OCI-LY7 (cell line): ENCODE measurements at regions not wholly inside any gene's neighbourhood (a gene's known extent, or its start where the extent isn't known, plus 50 kb on each side); places are given as distances from the start of the nearest gene placed in this dataset.

ENCODE experiments used
- BruUV-seq: library from RNA; stranded (reverse); fragments of 400-500 nt; replicated peaks from 2 replicates; lab custom pipeline; 2021; lab: Mats Ljungman, UMichigan
- CTCF ChIA-PET: fragments of 300-600 bp; sonication (Branson Sonifier 250); formaldehyde crosslinking; loops from one replicate; lab custom pipeline; 2022; ENCODE audit warnings: antibody characterized with exemption; ENCODE audit not compliant: unreplicated experiment; lab: Charles Lee
- POLR2A ChIA-PET: fragments of 300-600 bp; sonication (Branson Sonifier 250); formaldehyde crosslinking; loops from one replicate; lab custom pipeline; 2022; ENCODE audit warnings: antibody characterized with exemption; lab: Charles Lee
- DNase-seq: peaks from one replicate; pipeline ENCODE4 v3.0.0-alpha.2; 2015; ENCODE audit warnings: low spot score
- H2AFZ ChIP-seq: fragments of 200-600 bp; sonication (generic), shearing (Covaris generic); 2 replicates; pipeline ENCODE4 v1.6.1; 2014; ENCODE audit warnings: mild to moderate bottlenecking, antibody characterized with exemption, low read length, moderate library complexity
- H3K27ac ChIP-seq: fragments of 200-600 bp; sonication (generic); 2 replicates; pipeline ENCODE4 v1.5.1; 2014; ENCODE audit warnings: mixed run types, low read depth, mild to moderate bottlenecking, moderate library complexity, low read length, inconsistent platforms; ENCODE audit not compliant: poor library complexity, severe bottlenecking
- H3K36me3 ChIP-seq: fragments of 200-600 bp; sonication (generic); 2 replicates; pipeline ENCODE4 v1.6.1; 2014; ENCODE audit warnings: mild to moderate bottlenecking, antibody characterized with exemption, low read length, moderate library complexity, mixed read lengths; ENCODE audit not compliant: insufficient read depth
- H3K4me1 ChIP-seq: fragments of 200-600 bp; sonication (generic); 2 replicates; pipeline ENCODE4 v1.5.1; 2014; ENCODE audit warnings: mild to moderate bottlenecking, low read length; ENCODE audit not compliant: insufficient read depth, poor library complexity, severe bottlenecking
- H3K4me2 ChIP-seq: fragments of 200-600 bp; sonication (generic); 2 replicates; pipeline ENCODE4 v1.6.1; 2014; ENCODE audit warnings: mild to moderate bottlenecking, low read length
- H3K4me3 ChIP-seq: fragments of 200-600 bp; sonication (generic); 2 replicates; pipeline ENCODE4 v1.5.1; 2014; ENCODE audit warnings: mild to moderate bottlenecking, low read depth, low read length; ENCODE audit not compliant: poor library complexity, severe bottlenecking
- H3K79me2 ChIP-seq: fragments of 200-600 bp; sonication (generic); 2 replicates; pipeline ENCODE4 v1.6.1; 2016; ENCODE audit warnings: low read depth, mild to moderate bottlenecking, low read length, moderate library complexity, mixed read lengths; ENCODE audit not compliant: insufficient read depth
- H3K9me2 ChIP-seq: fragments of 200-600 bp; sonication (generic); 2 replicates; pipeline ENCODE4 v1.6.1; 2016; ENCODE audit warnings: mild to moderate bottlenecking, low read length, mixed read lengths; ENCODE audit not compliant: insufficient read depth
- H3K9me3 ChIP-seq: fragments of 200-600 bp; sonication (generic); 2 replicates; pipeline ENCODE4 v1.6.1; 2014; ENCODE audit warnings: mild to moderate bottlenecking, mixed run types, low read length, mixed read lengths
- H4K20me1 ChIP-seq: fragments of 200-600 bp; sonication (generic); 2 replicates; pipeline ENCODE4 v1.6.1; 2014; ENCODE audit warnings: mild to moderate bottlenecking, antibody characterized with exemption, low read length, moderate library complexity, mixed read lengths; ENCODE audit not compliant: insufficient read depth
- CTCF ChIP-seq: fragments of 200-600 bp; sonication (generic); conservative IDR thresholded peaks from 2 replicates; pipeline ENCODE4 v1.5.1; 2014; ENCODE audit warnings: mild to moderate bottlenecking, antibody characterized with exemption, low read length, moderate library complexity, mixed read lengths
- EZH2phosphoT487 ChIP-seq: fragments of 200-600 bp; sonication (generic); IDR thresholded peaks from 2 replicates; pipeline ENCODE4 v1.6.1; 2018; ENCODE audit warnings: low read depth, borderline replicate concordance, mild to moderate bottlenecking, mixed run types, antibody characterized with exemption, low read length, moderate library complexity, mixed read lengths
- intact Hi-C: fragments of 100-400 bp; cut with micrococcal nuclease; formaldehyde crosslinking; loops from one replicate; pipeline ENCODE4 v1.10.0; 2022; ENCODE audit not compliant: unreplicated experiment

GRCh38 chr3:87761341-87761740 lies 297.5 kb downstream of the CGGBP1 start:
- no peak overlapping the region for H3K4me3 ChIP-seq
- TF ChIP-seq CTCF (no peak), EZH2phosphoT487 (no peak)
- H3K79me2 ChIP-seq = no peaks in the 10 kb centered on the region
- H3K36me3 ChIP-seq = no peaks in the 10 kb centered on the region
- intact Hi-C loops = no loop called here
- DNase-seq = no peak
- BruUV-seq = no TSS peak
- H3K4me2 ChIP-seq = no peak overlapping the region
- H3K9me3 ChIP-seq = no peaks in the 10 kb centered on the region
- CTCF ChIA-PET = no interaction called here
- H3K9me2 ChIP-seq = no peaks in the 10 kb centered on the region
- H3K27ac ChIP-seq = no peak overlapping the region
- no peak overlapping the region for H2AFZ ChIP-seq
- H3K4me1 ChIP-seq = no peaks in the 10 kb centered on the region
- POLR2A ChIA-PET = no interaction called here
- H4K20me1 ChIP-seq = no peaks in the 10 kb centered on the region

- CTCF ChIA-PET = no interaction called here
- Histone ChIP-seq H3K36me3 (no peaks in the 10 kb centered on the region), H3K4me3 (no peak overlapping the region), H3K27ac (no peak overlapping the region), H3K9me2 (no peaks in the 10 kb centered on the region), H2AFZ (no peak overlapping the region; the same call in 1 of the 2 replicates), H3K79me2 (no peaks in the 10 kb centered on the region), H3K9me3 (no peaks in the 10 kb centered on the region), H3K4me2 (no peak overlapping the region), H4K20me1 (no peaks in the 10 kb centered on the region), H3K4me1 (no peaks in the 10 kb centered on the region)
- no TSS peak for BruUV-seq
- intact Hi-C loops = no loop called here
- POLR2A ChIA-PET = no interaction called here
- TF ChIP-seq CTCF (no peak), EZH2phosphoT487 (no peak)
- DNase-seq = no peak
These were observed 302.2 kb downstream of the CGGBP1 start for GRCh38 chr3:87756616-87757015.

- Histone ChIP-seq H3K9me2 (no peaks in the 10 kb centered on the region), H3K27ac (no peak overlapping the region), H3K4me1 (no peaks in the 10 kb centered on the region), H3K4me2 (no peak overlapping the region), H3K4me3 (no peak overlapping the region), H2AFZ (no peak overlapping the region), H4K20me1 (no peaks in the 10 kb centered on the region), H3K79me2 (no peaks in the 10 kb centered on the region), H3K9me3 (no peaks in the 10 kb centered on the region), H3K36me3 (no peaks in the 10 kb centered on the region)
- ChIA-PET POLR2A (no interaction called here), CTCF (no interaction called here)
- no peak for DNase-seq
- no peak for TF ChIP-seq EZH2phosphoT487
- no peak for TF ChIP-seq CTCF
- intact Hi-C loops = no loop called here
- no TSS peak for BruUV-seq
These were observed 303.0 kb downstream of the CGGBP1 start for GRCh38 chr3:87755852-87756251.
